H1 (cell line): ENCODE measurements at regions not wholly inside any gene's neighbourhood (a gene's known extent, or its start where the extent isn't known, plus 50 kb on each side); places are given as distances from the start of the nearest gene placed in this dataset.

Experiments used
- CTCF ChIA-PET: fragments of 300-600 bp; sonication (Branson Sonifier 250); formaldehyde crosslinking; loops from one replicate; lab custom pipeline; 2021; ENCODE audit not compliant: partially characterized antibody; lab: Charles Lee
- POLR2A ChIA-PET: fragments of 300-600 bp; sonication (Branson Sonifier 250); formaldehyde crosslinking; loops from one replicate; lab custom pipeline; 2021; ENCODE audit warnings: inconsistent platforms; ENCODE audit not compliant: partially characterized antibody; lab: Charles Lee
- DNase-seq, 2 experiments: peaks; one replicate each; pipeline versions ENCODE4 v3.0.0 to v3.0.0-alpha.2; 2010 to 2022; ENCODE audit warnings: low spot score in 2 of 2, low read depth in 1 of 2, mixed read lengths in 1 of 2
- FAIRE-seq: peaks from 2 replicates; lab custom pipeline; 2011; peaks lifted over from hg19 to GRCh38; lab: Jason Lieb, UNC
- H2AFZ ChIP-seq: 2 replicates; pipeline ENCODE4 v1.8.1; 2012; ENCODE audit warnings: low read length, inconsistent platforms
- H2AK5ac ChIP-seq: 2 replicates; pipeline ENCODE4 v1.6.1; 2013; ENCODE audit warnings: low read depth, low read length
- H2BK120ac ChIP-seq: replicated peaks from 2 replicates; pipeline ENCODE3; 2013; ENCODE audit warnings: low read depth, low read length, inconsistent platforms
- H2BK12ac ChIP-seq: 2 replicates; pipeline ENCODE4 v1.6.1; 2013; ENCODE audit warnings: low read depth, low read length
- H2BK15ac ChIP-seq: 2 replicates; pipeline ENCODE4 v1.6.1; 2013; ENCODE audit warnings: low read length
- H2BK20ac ChIP-seq: 2 replicates; pipeline ENCODE4 v1.6.1; 2013; ENCODE audit warnings: low read length
- H2BK5ac ChIP-seq: 2 replicates; pipeline ENCODE4 v1.6.1; 2013; ENCODE audit warnings: low read depth, low read length
- H3K14ac ChIP-seq: 2 replicates; pipeline ENCODE4 v1.6.1; 2013; ENCODE audit warnings: inconsistent platforms; ENCODE audit not compliant: insufficient read length
- H3K18ac ChIP-seq: 2 replicates; pipeline ENCODE4 v1.6.1; 2013; ENCODE audit warnings: low read length; ENCODE audit errors: extremely low read depth
- H3K23ac ChIP-seq: 2 replicates; pipeline ENCODE4 v1.6.1; 2013; ENCODE audit warnings: inconsistent platforms; ENCODE audit not compliant: insufficient read length
- H3K23me2 ChIP-seq: 2 replicates; pipeline ENCODE4 v1.6.1; 2013; ENCODE audit warnings: low read depth, low read length
- H3K27ac ChIP-seq: 2 replicates; pipeline ENCODE4 v1.6.1; 2011; ENCODE audit warnings: low read depth, low read length, inconsistent platforms
- H3K27me3 ChIP-seq, 4 experiments: replicated peaks in 1 of 4; 1 replicate in 1 of 4; 2 replicates in 3 of 4; pipeline versions ENCODE4 v1.6.1 to v1.8.1; 2011 to 2013; ENCODE audit warnings: low read length in 3 of 4, mild to moderate bottlenecking in 3 of 4, inconsistent platforms in 2 of 4, mixed read lengths in 2 of 4, moderate library complexity in 1 of 4; ENCODE audit not compliant: control insufficient read depth in 3 of 4, insufficient read depth in 3 of 4; ENCODE audit errors: extremely low read depth in 1 of 4
- H3K36me3 ChIP-seq, 4 experiments: 2 replicates each; pipeline versions ENCODE4 v1.6.1 to v1.8.1; 2011 to 2013; ENCODE audit warnings: mild to moderate bottlenecking in 4 of 4, low read length in 3 of 4, moderate library complexity in 2 of 4, control low read depth in 1 of 4, inconsistent platforms in 1 of 4; ENCODE audit not compliant: insufficient read depth in 4 of 4, control insufficient read depth in 2 of 4
- H3K4ac ChIP-seq: replicated peaks from 2 replicates; pipeline ENCODE3; 2013; ENCODE audit warnings: low read length, low read depth, mixed read lengths, inconsistent platforms; ENCODE audit not compliant: insufficient read length
- H3K4me1 ChIP-seq, 4 experiments: replicated peaks in 1 of 4; 1 replicate in 1 of 4; 2 replicates in 3 of 4; pipeline versions ENCODE4 v1.6.1 to v1.8.1; 2011 to 2013; ENCODE audit warnings: low read length in 3 of 4, inconsistent platforms in 2 of 4, mixed read lengths in 1 of 4; ENCODE audit not compliant: insufficient read depth in 4 of 4, control insufficient read depth in 3 of 4
- H3K4me2 ChIP-seq, 2 experiments: 2 replicates each; pipeline versions ENCODE4 v1.6.1 to v1.8.1; 2011 to 2013; ENCODE audit warnings: low read depth in 2 of 2, low read length in 2 of 2, control low read depth in 1 of 2, inconsistent platforms in 1 of 2, mild to moderate bottlenecking in 1 of 2; ENCODE audit not compliant: insufficient read depth in 1 of 2
- H3K4me3 ChIP-seq, 4 experiments: fragments of 200-600, 300-600 bp in 1 of 4; sonication (generic), shearing (Covaris generic), sonication (Bioruptor Twin) in 1 of 4; 2 replicates each; pipeline versions ENCODE4 v1.5.1 to v1.8.1; 2011 to 2016; ENCODE audit warnings: low read length in 4 of 4, low read depth in 3 of 4, control low read depth in 2 of 4, inconsistent platforms in 2 of 4, mild to moderate bottlenecking in 2 of 4, mixed read lengths in 1 of 4, moderate library complexity in 1 of 4; ENCODE audit not compliant: insufficient read depth in 2 of 4; ENCODE audit errors: extremely low read depth in 1 of 4
- H3K56ac ChIP-seq: replicated peaks from 2 replicates; pipeline ENCODE3; 2013; ENCODE audit warnings: low read depth, mild to moderate bottlenecking, mixed read lengths, low read length, inconsistent platforms; ENCODE audit not compliant: insufficient read length
- H3K79me1 ChIP-seq: 2 replicates; pipeline ENCODE4 v1.6.1; 2013; ENCODE audit warnings: low read depth, low read length, control low read depth
- H3K79me2 ChIP-seq, 2 experiments: 2 replicates each; pipeline versions ENCODE4 v1.6.1 to v1.8.1; 2012 to 2013; ENCODE audit warnings: low read length in 2 of 2, mild to moderate bottlenecking in 2 of 2, inconsistent platforms in 1 of 2; ENCODE audit not compliant: insufficient read depth in 2 of 2, control insufficient read depth in 1 of 2
- H3K9ac ChIP-seq, 4 experiments: replicated peaks in 1 of 4; 1 replicate in 1 of 4; 2 replicates in 3 of 4; pipeline versions ENCODE4 v1.6.1 to v1.8.1; 2011 to 2013; ENCODE audit warnings: low read depth in 3 of 4, low read length in 3 of 4, control low read depth in 2 of 4, mild to moderate bottlenecking in 2 of 4, moderate library complexity in 2 of 4, inconsistent platforms in 1 of 4; ENCODE audit errors: extremely low read depth in 1 of 4
- H3K9me3 ChIP-seq, 2 experiments: 2 replicates each; pipeline versions ENCODE4 v1.6.1 to v1.8.1; 2012 to 2013; ENCODE audit warnings: mild to moderate bottlenecking in 2 of 2, moderate library complexity in 2 of 2, control low read depth in 1 of 2, inconsistent platforms in 1 of 2, low read depth in 1 of 2, low read length in 1 of 2, mixed read lengths in 1 of 2; ENCODE audit not compliant: insufficient read depth in 2 of 2
- H4K20me1 ChIP-seq, 2 experiments: replicated peaks in 1 of 2; 2 replicates each; pipeline versions ENCODE3 to v1.8.1; 2011 to 2013; ENCODE audit warnings: inconsistent platforms in 2 of 2, low read length in 2 of 2, mild to moderate bottlenecking in 1 of 2; ENCODE audit not compliant: insufficient read depth in 2 of 2, control insufficient read depth in 1 of 2
- H4K5ac ChIP-seq: 2 replicates; pipeline ENCODE4 v1.6.1; 2013; ENCODE audit warnings: low read length, low read depth, mixed read lengths, inconsistent platforms; ENCODE audit not compliant: insufficient read length
- H4K8ac ChIP-seq: 2 replicates; pipeline ENCODE4 v1.8.0; 2013; ENCODE audit warnings: mild to moderate bottlenecking, moderate library complexity, low read length, inconsistent platforms; ENCODE audit not compliant: insufficient read depth; ENCODE audit errors: extremely low read depth
- H4K91ac ChIP-seq: replicated peaks from 2 replicates; pipeline ENCODE3; 2013; ENCODE audit warnings: low read length, mixed read lengths, inconsistent platforms; ENCODE audit not compliant: insufficient read length
- SP2 ChIP-seq: IDR thresholded peaks from 2 replicates; pipeline ENCODE4 v1.6.1; 2012; ENCODE audit warnings: mild to moderate bottlenecking, low read length, inconsistent platforms
- SUZ12 ChIP-seq: fragments of 200-600 bp; sonication (generic); IDR thresholded peaks from 2 replicates; pipeline ENCODE4 v1.6.1; 2012; ENCODE audit warnings: mild to moderate bottlenecking, inconsistent platforms, low read length, moderate library complexity, mixed read lengths
- TBP ChIP-seq: IDR thresholded peaks from 2 replicates; pipeline ENCODE4 v1.6.1; 2011; ENCODE audit warnings: low read depth, low read length, improper control_type of control experiment
- WGBS, 2 experiments: shearing (Covaris generic) in 1 of 2; methylation state at CpG; one replicate each; pipeline versions ENCODE4 v1.1.6 to v1.1.7; 2013 to 2015; ENCODE audit warnings: low lambda C conversion rate in 2 of 2, mixed read lengths in 2 of 2, inconsistent platforms in 1 of 2, low coverage in 1 of 2, missing lambda C conversion rate in 1 of 2; ENCODE audit not compliant: insufficient replicate concordance in 2 of 2, insufficient coverage in 1 of 2, insufficient read length in 1 of 2; ENCODE audit errors: extremely low coverage in 1 of 2, missing lambda C conversion rate in 1 of 2; 5-methylcytosine and 5-hydroxymethylcytosine counted together

GRCh38 chr12:19910681-19911080, 457.7 kb upstream of the PDE3A start:
- WGBS, 2 experiments = 88% methylated on average over 3 of the region's 3 CpGs; no CpG with 5 or more reads in 1 of the 2 experiments

More at GRCh38 chr12:19910681-19911080, 457.7 kb upstream of the PDE3A start:
- H3K18ac ChIP-seq = no peak overlapping the region
- no peak overlapping the region for H3K4ac ChIP-seq
- no peaks in the 10 kb centered on the region for H3K9me3 ChIP-seq
- FAIRE-seq = no peak
- no peaks in the 10 kb centered on the region for H3K79me1 ChIP-seq
- H3K36me3 ChIP-seq = no peaks in the 10 kb centered on the region
- H2BK15ac ChIP-seq = no peak overlapping the region
- no peak overlapping the region for H3K4me3 ChIP-seq
- H3K14ac ChIP-seq = no peak overlapping the region
- no peak overlapping the region for H3K56ac ChIP-seq
- no peak overlapping the region for H3K9ac ChIP-seq
- CTCF ChIA-PET = no interaction called here
- H3K23ac ChIP-seq = no peak overlapping the region
- no peak overlapping the region for H3K4me2 ChIP-seq
- no peak overlapping the region for H2AK5ac ChIP-seq
- H3K27me3 ChIP-seq = no peaks in the 10 kb centered on the region; a peak in 1 of 7 replicates
- no peaks in the 10 kb centered on the region for H3K79me2 ChIP-seq
- H2AFZ ChIP-seq = no peak overlapping the region
- H4K91ac ChIP-seq = no peak overlapping the region
- H4K5ac ChIP-seq = no peak overlapping the region
- no peak overlapping the region for H2BK120ac ChIP-seq
- H2BK12ac ChIP-seq = no peak overlapping the region
- no peaks in the 10 kb centered on the region for H4K20me1 ChIP-seq
- no peak for DNase-seq
- TF ChIP-seq SUZ12 (no peak), TBP (no peak), SP2 (no peak)
- H3K4me1 ChIP-seq = peaks cover 0 to 9% (median 2%) of the 10 kb centered on the region in 4 experiments; a peak in 2 of 7 replicates
- no peaks in the 10 kb centered on the region for H3K23me2 ChIP-seq
- H4K8ac ChIP-seq = no peak overlapping the region
- no peak overlapping the region for H3K27ac ChIP-seq
- H2BK5ac ChIP-seq = no peak overlapping the region
- POLR2A ChIA-PET = no interaction called here
- H2BK20ac ChIP-seq = no peak overlapping the region
